ENCODE measurements at regions not wholly inside any gene's neighbourhood (a gene's known extent, or its start where the extent isn't known, plus 50 kb on each side); places are given as distances from the start of the nearest gene placed in this dataset.

DNA sequence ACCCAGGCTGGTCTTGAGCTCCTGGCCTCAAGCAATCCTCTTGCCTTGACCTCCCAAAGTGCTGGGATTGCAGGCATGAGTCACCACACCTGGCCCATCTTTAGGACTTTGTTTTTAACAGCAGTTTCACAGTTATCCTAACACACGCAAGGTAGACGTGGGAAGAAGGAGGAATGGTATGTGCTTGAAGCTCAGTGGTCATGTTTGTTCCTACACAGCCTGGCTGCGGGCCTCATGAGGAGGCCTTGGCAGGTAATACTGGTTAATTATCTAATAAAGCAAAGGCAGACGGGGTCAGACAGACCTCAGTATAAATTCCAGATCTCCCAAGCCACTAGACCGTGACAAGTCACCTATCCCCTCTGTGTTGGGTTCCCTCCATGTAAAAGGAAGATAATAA lies 271.8 kb downstream of the PCNX1 start:
- TF ChIP-seq, protein P1, sequence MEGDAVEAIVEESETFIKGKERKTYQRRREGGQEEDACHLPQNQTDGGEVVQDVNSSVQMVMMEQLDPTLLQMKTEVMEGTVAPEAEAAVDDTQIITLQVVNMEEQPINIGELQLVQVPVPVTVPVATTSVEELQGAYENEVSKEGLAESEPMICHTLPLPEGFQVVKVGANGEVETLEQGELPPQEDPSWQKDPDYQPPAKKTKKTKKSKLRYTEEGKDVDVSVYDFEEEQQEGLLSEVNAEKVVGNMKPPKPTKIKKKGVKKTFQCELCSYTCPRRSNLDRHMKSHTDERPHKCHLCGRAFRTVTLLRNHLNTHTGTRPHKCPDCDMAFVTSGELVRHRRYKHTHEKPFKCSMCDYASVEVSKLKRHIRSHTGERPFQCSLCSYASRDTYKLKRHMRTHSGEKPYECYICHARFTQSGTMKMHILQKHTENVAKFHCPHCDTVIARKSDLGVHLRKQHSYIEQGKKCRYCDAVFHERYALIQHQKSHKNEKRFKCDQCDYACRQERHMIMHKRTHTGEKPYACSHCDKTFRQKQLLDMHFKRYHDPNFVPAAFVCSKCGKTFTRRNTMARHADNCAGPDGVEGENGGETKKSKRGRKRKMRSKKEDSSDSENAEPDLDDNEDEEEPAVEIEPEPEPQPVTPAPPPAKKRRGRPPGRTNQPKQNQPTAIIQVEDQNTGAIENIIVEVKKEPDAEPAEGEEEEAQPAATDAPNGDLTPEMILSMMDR (IDR thresholded peaks at IDR 0.05), result no peak
- Mint-ChIP-seq H3K4me1 (ENCODE audit: low read depth) (no peaks in the 10 kb centered on the region), H3K27me3 (peaks cover 3% of the 10 kb centered on the region), H3K36me3 (ENCODE audit: low read depth) (no peaks in the 10 kb centered on the region), H3K9me3 (no peaks in the 10 kb centered on the region), H3K27ac (no peak overlapping the region), H3K4me3 (no peak overlapping the region)
- no peaks in the 10 kb centered on the region for H3K9me3 ChIP-seq (ENCODE audit: control insufficient read depth in 1 of 2, insufficient read depth in 1 of 2, low read length in 2 of 2)
- ChIA-PET POLR2A (no interaction called here), CTCF (no interaction called here)
- no peaks in the 10 kb centered on the region for H3K27me3 ChIP-seq (ENCODE audit: control insufficient read depth in 1 of 2, insufficient read depth in 2 of 2, low read length in 2 of 2)
- DNase-seq, result no peak
- H3K36me3 ChIP-seq (ENCODE audit: insufficient read depth, low read length), result no peaks in the 10 kb centered on the region
- intact Hi-C loops (cut with DNase I, micrococcal nuclease), result no loop called here
- ATAC-seq (ENCODE audit: poor library complexity), result no peak
- no peaks in the 10 kb centered on the region for H3K4me1 ChIP-seq (ENCODE audit: insufficient read depth, low read length)
- no peak overlapping the region for H3K27ac ChIP-seq (ENCODE audit: low read depth in 1 of 2, low read length in 2 of 2)
- no peak overlapping the region for H3K4me3 ChIP-seq (ENCODE audit: low read length)

DNA sequence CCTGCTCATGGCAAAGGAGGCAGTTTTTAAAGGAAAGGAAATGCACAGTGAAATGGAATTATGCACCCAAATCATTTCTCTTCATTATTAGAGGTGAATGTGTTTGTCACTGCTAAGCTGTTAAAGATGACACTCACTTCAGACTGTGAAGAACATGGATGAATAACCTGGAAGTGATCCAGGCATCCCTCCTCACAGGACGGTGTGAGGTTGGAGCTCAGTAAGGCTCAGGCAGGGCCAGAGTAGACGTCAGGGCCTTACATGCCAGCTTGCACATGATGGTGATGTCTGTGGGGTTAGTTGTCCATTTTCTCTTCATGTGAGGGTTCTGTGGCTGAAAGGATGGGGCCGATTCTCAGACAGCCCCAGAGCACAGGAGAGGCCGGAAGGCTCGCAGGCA lies 273.1 kb downstream of the PCNX1 start:
- intact Hi-C loops (cut with DNase I, micrococcal nuclease), result no loop called here
- Histone ChIP-seq H3K27me3 (ENCODE audit: control insufficient read depth in 1 of 2, insufficient read depth in 2 of 2, low read length in 2 of 2) (no peaks in the 10 kb centered on the region), H3K4me1 (ENCODE audit: insufficient read depth, low read length) (no peaks in the 10 kb centered on the region), H3K27ac (ENCODE audit: low read depth in 1 of 2, low read length in 2 of 2) (no peak overlapping the region), H3K36me3 (ENCODE audit: insufficient read depth, low read length) (no peaks in the 10 kb centered on the region), H3K4me3 (ENCODE audit: low read length) (no peak overlapping the region), H3K9me3 (ENCODE audit: control insufficient read depth in 1 of 2, insufficient read depth in 1 of 2, low read length in 2 of 2) (no peaks in the 10 kb centered on the region)
- POLR2A ChIA-PET, result no interaction called here
- CTCF ChIA-PET, result no interaction called here
- Mint-ChIP-seq H3K4me3 (no peak overlapping the region), H3K27me3 (peaks cover 3% of the 10 kb centered on the region), H3K36me3 (ENCODE audit: low read depth) (no peaks in the 10 kb centered on the region), H3K27ac (no peak overlapping the region), H3K4me1 (ENCODE audit: low read depth) (no peaks in the 10 kb centered on the region), H3K9me3 (no peaks in the 10 kb centered on the region)
- no peak for DNase-seq
- no peak for ATAC-seq (ENCODE audit: poor library complexity)
- TF ChIP-seq, protein P1 (IDR thresholded peaks at IDR 0.05), result no peak

DNA sequence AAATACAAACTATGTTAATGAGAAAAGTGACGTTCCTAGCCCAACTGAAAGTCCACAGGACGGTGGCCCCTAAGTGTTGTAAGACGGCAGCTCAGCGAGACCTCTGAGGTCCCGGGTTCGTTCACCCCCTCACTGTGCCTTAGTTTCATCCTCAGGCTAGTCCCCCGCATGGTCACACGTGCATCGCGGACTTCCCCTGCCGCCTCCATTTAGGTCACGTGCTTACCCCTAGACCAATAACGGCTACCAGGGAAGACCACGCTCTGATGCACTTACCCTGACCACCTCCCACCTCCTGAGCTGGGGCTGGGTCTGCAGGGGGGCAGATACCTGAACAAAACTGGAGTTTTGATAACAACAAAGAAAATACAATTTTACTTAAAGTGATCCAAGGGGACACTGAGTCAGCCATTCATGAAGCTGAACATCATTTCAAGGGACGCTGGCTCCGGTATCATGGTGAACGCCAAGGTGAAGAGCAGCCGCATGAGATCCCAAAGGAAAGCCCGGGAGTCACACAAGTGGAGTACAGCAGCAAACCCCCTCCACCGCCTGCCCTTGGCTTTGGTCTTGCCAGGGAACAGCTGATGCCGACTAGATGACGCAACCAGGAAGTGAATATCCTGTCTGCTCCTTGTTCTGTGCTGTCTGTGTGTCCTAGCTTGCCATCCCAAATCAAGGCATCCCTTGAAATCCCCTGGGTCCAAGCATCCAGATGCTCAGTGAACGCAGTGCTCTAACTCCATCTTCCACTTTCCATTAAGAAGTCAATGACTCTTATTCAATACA lies 274.1 kb downstream of the PCNX1 start:
- Histone ChIP-seq H3K27ac (ENCODE audit: low read depth in 1 of 2, low read length in 2 of 2) (no peak overlapping the region), H3K4me3 (ENCODE audit: low read length) (no peak overlapping the region), H3K9me3 (ENCODE audit: control insufficient read depth in 1 of 2, insufficient read depth in 1 of 2, low read length in 2 of 2) (no peaks in the 10 kb centered on the region), H3K27me3 (ENCODE audit: control insufficient read depth in 1 of 2, insufficient read depth in 2 of 2, low read length in 2 of 2) (no peaks in the 10 kb centered on the region), H3K4me1 (ENCODE audit: insufficient read depth, low read length) (no peaks in the 10 kb centered on the region), H3K36me3 (ENCODE audit: insufficient read depth, low read length) (no peaks in the 10 kb centered on the region)
- H3K27me3 Mint-ChIP-seq, result peaks cover 3% of the 10 kb centered on the region
- no peak overlapping the region for H3K27ac Mint-ChIP-seq
- no peak for DNase-seq
- ChIA-PET CTCF (no interaction called here), POLR2A (no interaction called here)
- no peak overlapping the region for H3K4me3 Mint-ChIP-seq
- ATAC-seq (ENCODE audit: poor library complexity), result no peak
- intact Hi-C loops (cut with DNase I, micrococcal nuclease), result no loop called here
- no peaks in the 10 kb centered on the region for H3K9me3 Mint-ChIP-seq
- TF ChIP-seq, protein P1 (IDR thresholded peaks at IDR 0.05), result no peak
- no peaks in the 10 kb centered on the region for H3K4me1 Mint-ChIP-seq (ENCODE audit: low read depth)
- no peaks in the 10 kb centered on the region for H3K36me3 Mint-ChIP-seq (ENCODE audit: low read depth)
